ENCODE measurements at regions not wholly inside any gene's neighbourhood (a gene's known extent, or its start where the extent isn't known, plus 50 kb on each side); places are given as distances from the start of the nearest gene placed in this dataset.

GRCh38 chr20:17021481-17021880, 205.4 kb upstream of the PCSK2 start:
- Histone ChIP-seq H3K27ac (no peak overlapping the region), H3K4me3 (no peak overlapping the region)
- DNase-seq (ENCODE audit: low spot score), result no peak
- no peak for TF ChIP-seq CTCF (IDR thresholded peaks at IDR 0.05)

DNA sequence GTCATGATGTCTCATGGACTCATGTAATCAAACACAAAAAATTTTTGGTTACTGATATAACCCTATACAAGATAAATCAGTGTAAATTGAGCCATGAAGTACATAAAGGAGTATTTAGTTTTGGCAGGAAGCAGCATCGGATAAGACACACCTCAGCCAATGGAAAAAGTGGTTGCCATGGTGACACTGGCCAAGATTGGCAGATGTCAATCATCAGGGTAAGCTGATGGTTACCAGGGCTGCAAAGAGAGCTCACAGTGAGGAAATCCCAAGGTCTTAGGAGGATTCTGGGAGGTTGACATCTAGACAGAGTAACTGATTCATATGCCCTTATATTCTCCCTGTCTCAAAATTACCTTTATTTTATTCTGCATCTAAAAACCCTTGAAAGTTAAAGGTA, 203.8 kb upstream of the PCSK2 start:
- no peak for DNase-seq (ENCODE audit: low spot score)
- Histone ChIP-seq H3K4me3 (no peak overlapping the region), H3K27ac (no peak overlapping the region)
- TF ChIP-seq CTCF (IDR thresholded peaks at IDR 0.05), result no peak

DNA sequence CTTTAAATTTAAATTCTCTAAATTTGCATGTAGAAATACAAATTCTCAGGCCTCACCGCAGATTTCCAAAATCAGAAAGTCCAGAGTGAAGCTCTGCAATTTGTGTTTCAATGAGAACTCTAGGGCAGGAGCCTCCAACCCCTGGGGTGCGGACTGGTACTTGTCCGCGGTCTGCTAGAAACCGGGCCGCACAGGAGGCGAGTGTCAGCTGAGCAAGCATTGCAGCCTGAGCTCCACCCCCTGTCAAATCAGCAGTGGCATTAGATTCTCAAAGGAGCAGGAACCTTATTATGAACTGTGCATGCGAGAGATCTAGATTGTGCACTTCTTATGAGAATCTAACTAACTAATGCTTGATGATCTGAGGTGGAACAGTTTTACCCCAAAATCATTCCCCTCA, 203.0 kb upstream of the PCSK2 start:
- DNase-seq (ENCODE audit: low spot score), result no peak
- no peak for TF ChIP-seq CTCF (IDR thresholded peaks at IDR 0.05)
- Histone ChIP-seq H3K4me3 (no peak overlapping the region), H3K27ac (no peak overlapping the region)

GRCh38 chr20:17024513-17025119, 202.2 kb upstream of the PCSK2 start:
- DNase-seq (ENCODE audit: low spot score), result no peak

DNA sequence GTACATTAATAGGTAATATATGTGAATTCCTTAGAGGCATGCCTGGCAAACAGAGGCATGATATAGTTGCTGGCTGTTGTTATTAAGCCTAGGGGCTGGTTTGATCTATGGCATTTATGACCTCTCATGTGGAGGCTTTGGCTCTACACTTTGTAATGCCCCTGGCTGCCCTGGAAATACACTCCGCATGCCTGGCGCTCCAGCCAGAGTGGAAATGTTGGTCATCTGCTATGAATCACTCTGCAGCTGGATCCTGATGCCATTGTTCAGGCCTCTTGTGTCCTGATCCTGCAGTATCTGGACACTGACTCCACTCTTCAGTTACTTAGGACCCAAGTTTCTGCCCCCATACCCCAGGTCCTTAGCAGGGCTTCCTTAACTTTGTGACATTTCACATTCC, 200.5 kb upstream of the PCSK2 start:
- TF ChIP-seq CTCF (IDR thresholded peaks at IDR 0.05), result no peak
- no peak overlapping the region for H3K27ac ChIP-seq
- no peak for DNase-seq (ENCODE audit: low spot score)
- no peak overlapping the region for H3K4me3 ChIP-seq

More at GRCh38 chr20:17024513-17025119, 202.2 kb upstream of the PCSK2 start:
- no peak for TF ChIP-seq CTCF (IDR thresholded peaks at IDR 0.05)
- H3K4me3 ChIP-seq, result no peak overlapping the region
- H3K27ac ChIP-seq, result no peak overlapping the region

GRCh38 chr20:17029698-17030097, 197.1 kb upstream of the PCSK2 start:
- no peak overlapping the region for H3K27ac ChIP-seq
- TF ChIP-seq CTCF (IDR thresholded peaks at IDR 0.05), result no peak
- no peak overlapping the region for H3K4me3 ChIP-seq
- DNase-seq (ENCODE audit: low spot score), result no peak

DNA sequence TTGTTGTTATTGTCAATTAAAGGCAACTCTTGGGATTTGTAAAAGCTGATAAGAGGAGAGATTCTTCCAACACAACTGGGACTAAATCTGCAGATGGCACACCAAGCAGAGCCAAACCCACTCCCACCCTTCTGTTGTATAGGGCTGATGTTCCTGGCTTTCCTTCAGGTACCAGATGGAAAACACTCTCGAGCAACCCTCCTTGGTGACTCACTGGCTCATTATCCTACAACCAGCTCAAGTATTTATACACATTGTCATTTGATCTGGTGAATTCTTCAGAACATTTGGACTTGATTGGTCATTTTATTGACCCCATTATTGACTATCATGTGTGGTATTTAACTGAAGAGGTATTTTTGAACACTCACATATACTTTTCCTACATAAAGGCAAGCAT, 190.3 kb upstream of the PCSK2 start:
- no peak for DNase-seq (ENCODE audit: low spot score)
- H3K27ac ChIP-seq, result no peak overlapping the region
- no peak overlapping the region for H3K4me3 ChIP-seq
- no peak for TF ChIP-seq CTCF (IDR thresholded peaks at IDR 0.05)
